BE2C (cell line): ENCODE measurements at regions not wholly inside any gene's neighbourhood (a gene's known extent, or its start where the extent isn't known, plus 50 kb on each side); places are given as distances from the start of the nearest gene placed in this dataset.

ENCODE experiments used
- DNase-seq: peaks from one replicate; pipeline ENCODE4 v3.0.0-alpha.2; 2020
- H3K27me3 ChIP-seq: fragments of 250-450 bp; sonication (Bioruptor Pico); 2 replicates; pipeline ENCODE4 v1.5.1; 2020; ENCODE audit warnings: mild to moderate bottlenecking
- H3K36me3 ChIP-seq: fragments of 250-450 bp; sonication (Bioruptor Pico); 2 replicates; pipeline ENCODE4 v1.5.1; 2020; ENCODE audit warnings: mild to moderate bottlenecking
- H3K4me1 ChIP-seq: fragments of 250-450 bp; sonication (Bioruptor Pico); 2 replicates; pipeline ENCODE4 v1.5.1; 2020
- H3K4me3 ChIP-seq: 2 replicates; pipeline ENCODE4 v1.5.1; 2011; ENCODE audit warnings: low read depth, low read length
- H3K9me3 ChIP-seq: fragments of 250-450 bp; sonication (Bioruptor Pico); 2 replicates; pipeline ENCODE4 v1.5.1; 2020
- CTCF ChIP-seq: IDR thresholded peaks from 2 replicates; pipeline ENCODE4 v1.5.1; 2012; ENCODE audit warnings: mild to moderate bottlenecking, low read depth, low read length

- Histone ChIP-seq H3K27me3 (no peaks in the 10 kb centered on the region), H3K4me1 (no peaks in the 10 kb centered on the region), H3K9me3 (no peaks in the 10 kb centered on the region), H3K36me3 (no peaks in the 10 kb centered on the region), H3K4me3 (no peak overlapping the region)
- DNase-seq: no peak
- no peak for TF ChIP-seq CTCF
Measured at GRCh38 chr14:71437870-71438269, 494.4 kb upstream of the RGS6 start.

GRCh38 chr14:71438684-71439083 lies 493.5 kb upstream of the RGS6 start:
- no peak for DNase-seq
- Histone ChIP-seq H3K4me3 (no peak overlapping the region), H3K27me3 (no peaks in the 10 kb centered on the region), H3K9me3 (no peaks in the 10 kb centered on the region), H3K4me1 (no peaks in the 10 kb centered on the region), H3K36me3 (no peaks in the 10 kb centered on the region)
- TF ChIP-seq CTCF: no peak

GRCh38 chr14:71441126-71441525 lies 491.1 kb upstream of the RGS6 start:
- no peak overlapping the region for H3K4me3 ChIP-seq
- H3K27me3 ChIP-seq: no peaks in the 10 kb centered on the region
- no peaks in the 10 kb centered on the region for H3K9me3 ChIP-seq
- TF ChIP-seq CTCF: no peak
- H3K36me3 ChIP-seq: no peaks in the 10 kb centered on the region
- H3K4me1 ChIP-seq: no peaks in the 10 kb centered on the region
- DNase-seq: no peak

GRCh38 chr14:71444030-71444822 lies 488.0 kb upstream of the RGS6 start:
- H3K9me3 ChIP-seq: no peaks in the 10 kb centered on the region
- no peak overlapping the region for H3K4me3 ChIP-seq
- no peaks in the 10 kb centered on the region for H3K4me1 ChIP-seq
- DNase-seq: no peak
- no peaks in the 10 kb centered on the region for H3K27me3 ChIP-seq
- no peaks in the 10 kb centered on the region for H3K36me3 ChIP-seq
- TF ChIP-seq CTCF: no peak

- DNase-seq: no peak
- Histone ChIP-seq H3K27me3 (no peaks in the 10 kb centered on the region), H3K9me3 (no peaks in the 10 kb centered on the region), H3K4me1 (no peaks in the 10 kb centered on the region), H3K4me3 (no peak overlapping the region), H3K36me3 (no peaks in the 10 kb centered on the region)
- TF ChIP-seq CTCF: no peak
Measured at GRCh38 chr14:71448431-71449315, 483.6 kb upstream of the RGS6 start.
